GM23338 (cell line): ENCODE measurements at regions not wholly inside any gene's neighbourhood (a gene's known extent, or its start where the extent isn't known, plus 50 kb on each side); places are given as distances from the start of the nearest gene placed in this dataset.

Experiments used
- ATAC-seq: fragments of 200-7000 bp; cut with Tn5 transposase; 3 replicates; pipeline ENCODE4 v1.9.1; 2020
- DNase-seq: peaks from one replicate; pipeline ENCODE4 v3.0.0-alpha.2; 2015; ENCODE audit warnings: low spot score
- H2AFZ ChIP-seq: fragments of 200-600 bp; sonication (generic); 2 replicates; pipeline ENCODE4 v1.8.0; 2016; ENCODE audit warnings: antibody characterized with exemption, mild to moderate bottlenecking, moderate library complexity
- H3F3A ChIP-seq: fragments of 200-600 bp; sonication (generic); replicated peaks from 2 replicates; pipeline ENCODE4 v1.8.0; 2017; ENCODE audit warnings: antibody characterized with exemption, mixed run types, low read depth
- H3K27ac ChIP-seq: fragments of 200-600 bp; sonication (generic); 2 replicates; pipeline ENCODE4 v1.6.1; 2016; ENCODE audit warnings: low read depth
- H3K27me3 ChIP-seq: fragments of 200-600 bp; sonication (generic); 2 replicates; pipeline ENCODE4 v1.8.0; 2016; ENCODE audit warnings: mild to moderate bottlenecking, mixed run types, moderate library complexity; ENCODE audit not compliant: insufficient read depth
- H3K36me3 ChIP-seq: fragments of 200-600 bp; sonication (generic); 2 replicates; pipeline ENCODE4 v1.8.0; 2016; ENCODE audit warnings: mild to moderate bottlenecking; ENCODE audit not compliant: insufficient read depth
- H3K4me1 ChIP-seq: fragments of 200-600 bp; sonication (generic); 2 replicates; pipeline ENCODE4 v1.8.0; 2016; ENCODE audit warnings: mild to moderate bottlenecking, moderate library complexity; ENCODE audit not compliant: insufficient read depth
- H3K4me2 ChIP-seq: fragments of 200-600 bp; sonication (generic); 2 replicates; pipeline ENCODE4 v1.7.1; 2017; ENCODE audit warnings: mixed run types
- H3K4me3 ChIP-seq: fragments of 200-600 bp; sonication (generic); 2 replicates; pipeline ENCODE4 v1.6.1; 2016; ENCODE audit warnings: mixed run types
- H3K79me2 ChIP-seq: fragments of 200-600 bp; sonication (generic); replicated peaks from 2 replicates; pipeline ENCODE4 v1.8.0; 2017; ENCODE audit warnings: mild to moderate bottlenecking; ENCODE audit not compliant: insufficient read depth
- H3K9me2 ChIP-seq: fragments of 200-600 bp; sonication (generic); 2 replicates; pipeline ENCODE4 v1.8.0; 2017; ENCODE audit not compliant: insufficient read depth
- H4K20me1 ChIP-seq: fragments of 200-600 bp; sonication (generic); replicated peaks from 2 replicates; pipeline ENCODE4 v1.8.0; 2017; ENCODE audit warnings: mild to moderate bottlenecking; ENCODE audit not compliant: insufficient read depth
- H3K27ac Mint-ChIP-seq: 2 replicates; pipeline ENCODE4 v1.8.0; 2020; ENCODE audit warnings: inconsistent platforms, mild to moderate bottlenecking, moderate library complexity, mixed read lengths
- H3K27me3 Mint-ChIP-seq: 3 replicates; pipeline ENCODE4 v1.8.0; 2022; ENCODE audit warnings: low read depth, mild to moderate bottlenecking, moderate library complexity, mixed read lengths, inconsistent platforms; ENCODE audit not compliant: insufficient read depth, poor library complexity
- H3K36me3 Mint-ChIP-seq: 3 replicates; pipeline ENCODE4 v1.8.0; 2021; ENCODE audit warnings: low read depth, mild to moderate bottlenecking, inconsistent platforms, moderate library complexity, mixed read lengths
- H3K4me1 Mint-ChIP-seq: 3 replicates; pipeline ENCODE4 v1.8.0; 2020; ENCODE audit warnings: mild to moderate bottlenecking, inconsistent platforms, mixed read lengths
- H3K4me3 Mint-ChIP-seq: 3 replicates; pipeline ENCODE4 v1.8.0; 2021; ENCODE audit warnings: moderate library complexity, mild to moderate bottlenecking, inconsistent platforms, mixed read lengths
- H3K9me3 Mint-ChIP-seq: 3 replicates; pipeline ENCODE4 v1.8.0; 2020; ENCODE audit warnings: moderate library complexity, mild to moderate bottlenecking, inconsistent platforms, mixed read lengths
- CREB1 ChIP-seq: fragments of 250-450 bp; sonication (Bioruptor Pico); IDR thresholded peaks from 2 replicates; pipeline ENCODE4 v1.5.0; 2020; ENCODE audit warnings: low read depth, mild to moderate bottlenecking, moderate library complexity
- CTCF ChIP-seq, 2 experiments: fragments of 200-600 bp in 1 of 2; sonication (generic) in 1 of 2; conservative IDR thresholded peaks; 2 replicates each; pipeline versions ENCODE4 v1.5.1 to v1.6.1; 2016 to 2017; ENCODE audit warnings: antibody characterized with exemption in 2 of 2, low read depth in 2 of 2, mild to moderate bottlenecking in 2 of 2, moderate library complexity in 1 of 2
- ETS1 ChIP-seq: IDR thresholded peaks from 2 replicates; pipeline ENCODE4 v1.6.1; 2016; ENCODE audit warnings: antibody characterized with exemption
- EZH2 ChIP-seq: fragments of 200-600 bp; sonication (generic); IDR thresholded peaks from one replicate; pipeline ENCODE4 v1.8.0; 2017; ENCODE audit warnings: antibody characterized with exemption, mild to moderate bottlenecking, low read depth; ENCODE audit not compliant: unreplicated experiment
- EZH2phosphoT487 ChIP-seq: fragments of 200-600 bp; sonication (generic); IDR thresholded peaks from one replicate; pipeline ENCODE4 v1.8.1; 2018; ENCODE audit warnings: antibody characterized with exemption; ENCODE audit not compliant: unreplicated experiment
- JUNB ChIP-seq: IDR thresholded peaks from one replicate; pipeline ENCODE4 v1.6.1; 2016; ENCODE audit warnings: antibody characterized with exemption; ENCODE audit not compliant: unreplicated experiment
- NANOG ChIP-seq: IDR thresholded peaks from 2 replicates; pipeline ENCODE4 v1.6.1; 2016; ENCODE audit warnings: antibody characterized with exemption, borderline replicate concordance
- POLR2AphosphoS5 ChIP-seq: IDR thresholded peaks from 2 replicates; pipeline ENCODE4 v1.6.1; 2016; ENCODE audit warnings: antibody characterized with exemption, low read depth
- REST ChIP-seq: IDR thresholded peaks from one replicate; pipeline ENCODE4 v1.6.1; 2018; ENCODE audit warnings: antibody characterized with exemption; ENCODE audit not compliant: unreplicated experiment
- STAT1 ChIP-seq: IDR thresholded peaks from one replicate; pipeline ENCODE4 v1.6.1; 2016; ENCODE audit warnings: antibody characterized with exemption; ENCODE audit not compliant: unreplicated experiment
- ZNF114 ChIP-seq: fragments of 250-450 bp; sonication (Bioruptor Pico); IDR thresholded peaks from 2 replicates; pipeline ENCODE4 v1.5.0; 2020; ENCODE audit warnings: mild to moderate bottlenecking, moderate library complexity
- ZNF331 ChIP-seq: fragments of 250-450 bp; sonication (Bioruptor Pico); IDR thresholded peaks from 2 replicates; pipeline ENCODE4 v1.5.0; 2020; ENCODE audit warnings: low read depth, mild to moderate bottlenecking, moderate library complexity
- ZNF462 ChIP-seq: fragments of 250-450 bp; sonication (Bioruptor Pico); IDR thresholded peaks from 2 replicates; pipeline ENCODE4 v1.5.0; 2020; ENCODE audit warnings: mild to moderate bottlenecking, moderate library complexity

GRCh38 chr2:64828261-64828660 is 160.9 kb upstream of the SLC1A4 start:
- Histone ChIP-seq H3K27ac (no peak overlapping the region), H2AFZ (no peak overlapping the region), H3K27me3 (no peaks in the 10 kb centered on the region), H3K79me2 (no peaks in the 10 kb centered on the region), H3K4me3 (no peak overlapping the region), H4K20me1 (no peaks in the 10 kb centered on the region), H3K4me2 (no peak overlapping the region), H3F3A (no peaks in the 10 kb centered on the region), H3K4me1 (peaks cover 16% of the 10 kb centered on the region), H3K9me2 (no peaks in the 10 kb centered on the region; the same call in 1 of the 2 replicates), H3K36me3 (no peaks in the 10 kb centered on the region)
- H3K27me3 Mint-ChIP-seq = peaks cover 2% of the 10 kb centered on the region
- no peak overlapping the region for H3K4me3 Mint-ChIP-seq
- no peak for TF ChIP-seq EZH2phosphoT487
- no peak for TF ChIP-seq NANOG
- no peak for TF ChIP-seq CREB1 (CRISPR knock-in tag)
- TF ChIP-seq REST = no peak
- TF ChIP-seq ZNF331 (CRISPR knock-in tag) = no peak
- no peak for TF ChIP-seq EZH2
- TF ChIP-seq ZNF114 (CRISPR knock-in tag) = no peak
- TF ChIP-seq STAT1 = no peak
- no peak for TF ChIP-seq ZNF462 (CRISPR knock-in tag)
- no peak for TF ChIP-seq CTCF (conservative IDR thresholded peaks at IDR 0.05; ENCODE audit: low read depth in 2 of 2)
- no peak for TF ChIP-seq POLR2AphosphoS5
- TF ChIP-seq ETS1 = no peak
- TF ChIP-seq JUNB = no peak
- H3K9me3 Mint-ChIP-seq = no peaks in the 10 kb centered on the region
- H3K4me1 Mint-ChIP-seq = peaks cover 24% of the 10 kb centered on the region
- no peak overlapping the region for H3K27ac Mint-ChIP-seq
- DNase-seq (no peak), ATAC-seq (no peak)
- H3K36me3 Mint-ChIP-seq = no peaks in the 10 kb centered on the region
